Neural crest cell (in vitro differentiated cells): ENCODE measurements at regions not wholly inside any gene's neighbourhood (a gene's known extent, or its start where the extent isn't known, plus 50 kb on each side); places are given as distances from the start of the nearest gene placed in this dataset.

Experiments
- DNase-seq: peaks from one replicate; pipeline ENCODE4 v3.0.0; 2021; ENCODE audit warnings: low read depth, mixed read lengths, low spot score
- H3K27ac Mint-ChIP-seq: one replicate; pipeline ENCODE4 v1.8.0; 2021; ENCODE audit warnings: mild to moderate bottlenecking, mixed read lengths; ENCODE audit not compliant: unreplicated experiment
- H3K27me3 Mint-ChIP-seq: 2 replicates; pipeline ENCODE4 v1.8.0; 2021; ENCODE audit warnings: low read depth, mild to moderate bottlenecking, mixed read lengths
- H3K36me3 Mint-ChIP-seq: 2 replicates; pipeline ENCODE4 v1.8.0; 2021; ENCODE audit warnings: low read depth, mild to moderate bottlenecking, mixed read lengths
- H3K4me1 Mint-ChIP-seq: 2 replicates; pipeline ENCODE4 v1.8.0; 2021; ENCODE audit warnings: mixed read lengths
- H3K4me3 Mint-ChIP-seq: one replicate; pipeline ENCODE4 v1.8.0; 2021; ENCODE audit warnings: mild to moderate bottlenecking, mixed read lengths
- H3K9me3 Mint-ChIP-seq: 2 replicates; pipeline ENCODE4 v1.8.0; 2021; ENCODE audit warnings: mixed read lengths
- TF ChIP-seq, protein P1 (sequence below): fragments of 200-600 bp; sonication (generic); conservative IDR thresholded peaks from 2 replicates; pipeline ENCODE4 v1.5.0; 2021; ENCODE audit warnings: antibody characterized with exemption, mild to moderate bottlenecking

- Mint-ChIP-seq H3K27ac (no peak overlapping the region), H3K27me3 (no peaks in the 10 kb centered on the region), H3K36me3 (peaks cover 3% of the 10 kb centered on the region), H3K9me3 (peaks cover 3% of the 10 kb centered on the region), H3K4me3 (no peak overlapping the region), H3K4me1 (no peaks in the 10 kb centered on the region)
- DNase-seq: no peak
- TF ChIP-seq, protein P1, sequence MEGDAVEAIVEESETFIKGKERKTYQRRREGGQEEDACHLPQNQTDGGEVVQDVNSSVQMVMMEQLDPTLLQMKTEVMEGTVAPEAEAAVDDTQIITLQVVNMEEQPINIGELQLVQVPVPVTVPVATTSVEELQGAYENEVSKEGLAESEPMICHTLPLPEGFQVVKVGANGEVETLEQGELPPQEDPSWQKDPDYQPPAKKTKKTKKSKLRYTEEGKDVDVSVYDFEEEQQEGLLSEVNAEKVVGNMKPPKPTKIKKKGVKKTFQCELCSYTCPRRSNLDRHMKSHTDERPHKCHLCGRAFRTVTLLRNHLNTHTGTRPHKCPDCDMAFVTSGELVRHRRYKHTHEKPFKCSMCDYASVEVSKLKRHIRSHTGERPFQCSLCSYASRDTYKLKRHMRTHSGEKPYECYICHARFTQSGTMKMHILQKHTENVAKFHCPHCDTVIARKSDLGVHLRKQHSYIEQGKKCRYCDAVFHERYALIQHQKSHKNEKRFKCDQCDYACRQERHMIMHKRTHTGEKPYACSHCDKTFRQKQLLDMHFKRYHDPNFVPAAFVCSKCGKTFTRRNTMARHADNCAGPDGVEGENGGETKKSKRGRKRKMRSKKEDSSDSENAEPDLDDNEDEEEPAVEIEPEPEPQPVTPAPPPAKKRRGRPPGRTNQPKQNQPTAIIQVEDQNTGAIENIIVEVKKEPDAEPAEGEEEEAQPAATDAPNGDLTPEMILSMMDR: no peak
These were observed 339.9 kb downstream of the NR2F2 start for GRCh38 chr15:96670389-96670788.

- TF ChIP-seq, protein P1: no peak
- Mint-ChIP-seq H3K9me3 (no peaks in the 10 kb centered on the region), H3K4me3 (no peak overlapping the region), H3K27ac (no peak overlapping the region), H3K36me3 (no peaks in the 10 kb centered on the region), H3K27me3 (no peaks in the 10 kb centered on the region), H3K4me1 (no peaks in the 10 kb centered on the region)
- DNase-seq: no peak
These were observed 342.1 kb downstream of the NR2F2 start for GRCh38 chr15:96672629-96673028.

DNA sequence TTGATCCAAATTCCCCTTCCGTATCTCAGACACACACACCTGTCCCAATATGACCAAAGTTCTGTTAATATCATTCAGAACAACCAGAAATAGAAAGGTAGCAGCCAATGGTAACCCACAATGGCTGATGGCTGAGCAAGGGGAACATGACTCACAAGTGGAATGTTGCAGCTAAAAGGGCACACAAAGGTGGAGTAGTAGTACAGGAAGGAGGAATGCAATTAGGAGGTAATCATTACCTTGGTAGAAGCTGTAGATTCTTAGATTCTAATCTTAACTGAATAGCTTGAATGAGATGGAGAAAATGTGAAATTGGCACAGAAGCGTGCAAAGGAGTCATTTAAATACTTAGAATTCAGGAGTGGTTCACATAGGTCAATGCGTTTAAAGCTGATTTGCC lies 347.9 kb downstream of the NR2F2 start:
- TF ChIP-seq, protein P1: no peak
- peaks cover 7% of the 10 kb centered on the region for H3K9me3 Mint-ChIP-seq
- H3K27me3 Mint-ChIP-seq: peaks cover 4% of the 10 kb centered on the region
- no peak overlapping the region for H3K27ac Mint-ChIP-seq
- H3K36me3 Mint-ChIP-seq: no peaks in the 10 kb centered on the region
- H3K4me3 Mint-ChIP-seq: no peak overlapping the region
- DNase-seq: no peak
- no peaks in the 10 kb centered on the region for H3K4me1 Mint-ChIP-seq

DNA sequence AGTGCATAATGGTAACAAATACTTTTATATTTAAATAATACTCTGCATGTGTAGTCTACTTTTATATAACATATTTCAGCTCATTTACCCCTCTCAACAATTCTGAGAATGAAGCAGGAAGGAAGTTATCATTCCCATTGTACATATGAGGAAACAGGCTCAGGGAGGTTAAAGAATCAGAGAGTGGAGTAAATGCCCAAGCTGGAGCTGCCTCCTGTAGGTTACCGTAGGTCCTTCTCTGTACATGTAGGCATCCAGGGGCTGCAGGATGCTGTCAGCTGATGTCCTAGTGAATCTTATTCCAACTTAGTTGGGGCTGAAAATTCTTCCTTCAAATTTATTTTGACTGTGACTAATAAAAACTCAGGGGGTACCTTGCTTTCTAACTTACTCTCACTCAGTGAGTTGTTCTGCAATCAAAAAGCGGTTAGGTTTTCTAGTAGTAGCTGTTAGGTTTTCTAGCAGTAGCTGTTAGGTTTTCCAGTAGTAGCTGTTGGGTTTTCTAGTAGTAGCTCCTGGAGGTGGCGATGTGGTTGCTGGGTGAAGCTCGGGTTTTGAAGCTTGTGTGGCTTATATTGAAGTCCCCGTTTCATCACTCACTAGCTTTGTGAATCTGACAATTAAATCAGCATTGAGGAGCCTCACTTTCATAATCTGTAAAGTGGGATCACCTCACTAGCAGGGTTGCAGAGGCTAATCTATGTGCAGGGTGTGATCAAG lies 357.0 kb downstream of the NR2F2 start:
- H3K9me3 Mint-ChIP-seq: no peaks in the 10 kb centered on the region
- no peak overlapping the region for H3K4me3 Mint-ChIP-seq
- H3K4me1 Mint-ChIP-seq: no peaks in the 10 kb centered on the region
- TF ChIP-seq, protein P1: no peak
- peaks cover 15% of the 10 kb centered on the region for H3K27me3 Mint-ChIP-seq
- no peak for DNase-seq
- no peak overlapping the region for H3K27ac Mint-ChIP-seq
- H3K36me3 Mint-ChIP-seq: peaks cover 2% of the 10 kb centered on the region

DNA sequence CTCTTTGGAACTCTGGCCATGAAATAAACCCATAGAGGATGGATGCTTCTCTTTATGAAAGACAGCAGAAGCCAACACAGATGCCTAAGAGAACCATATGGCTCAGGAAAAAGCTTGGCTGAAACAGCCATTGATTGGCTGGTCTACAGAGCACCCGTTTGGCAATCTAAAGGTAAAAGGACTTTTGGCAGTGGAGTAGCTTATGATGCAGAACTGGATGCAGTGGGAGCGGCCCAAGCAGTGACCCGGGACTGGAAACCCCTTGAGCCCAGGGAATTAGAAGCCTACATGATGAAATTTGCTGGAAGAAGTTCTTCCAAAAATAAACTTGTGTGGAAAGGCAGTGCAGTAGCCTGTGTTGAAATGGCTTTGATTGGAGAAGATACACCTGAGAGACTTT lies 360.2 kb downstream of the NR2F2 start:
- Mint-ChIP-seq H3K27me3 (peaks cover 21% of the 10 kb centered on the region), H3K4me3 (no peak overlapping the region), H3K9me3 (no peaks in the 10 kb centered on the region), H3K36me3 (peaks cover 2% of the 10 kb centered on the region), H3K27ac (no peak overlapping the region), H3K4me1 (peaks cover 20% of the 10 kb centered on the region)
- no peak for DNase-seq
- TF ChIP-seq, protein P1: no peak
